ENCODE measurements at regions not wholly inside any gene's neighbourhood (a gene's known extent, or its start where the extent isn't known, plus 50 kb on each side); places are given as distances from the start of the nearest gene placed in this dataset.

DNA sequence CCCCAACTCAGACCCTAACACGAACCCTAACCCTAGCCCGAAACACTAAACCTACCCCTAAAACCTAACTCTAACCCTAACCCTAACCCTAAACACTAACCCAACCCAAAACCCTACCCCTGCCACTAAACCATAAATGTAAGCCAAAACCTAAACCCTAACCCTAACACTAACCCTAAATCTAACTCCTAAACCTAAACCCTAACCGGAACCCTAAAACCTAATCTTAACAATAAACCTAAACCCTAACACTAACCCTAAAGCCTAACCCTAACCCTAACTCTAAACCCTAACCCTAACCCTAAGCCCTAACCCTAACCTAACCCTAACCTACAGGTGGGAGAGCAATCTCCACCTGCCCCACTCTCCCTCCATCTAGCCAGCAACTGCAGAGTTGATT is 152.3 kb downstream of the OR4M2 start:
- TF ChIP-seq ZNF624 (tag by site-specific recombination; IDR thresholded peaks at IDR 0.05) (no peak), ZNF660 (tag by site-specific recombination; IDR thresholded peaks at IDR 0.05) (no peak), CTCF (tag by site-specific recombination; IDR thresholded peaks at IDR 0.05) (no peak), ZNF521 (tag by site-specific recombination; IDR thresholded peaks at IDR 0.05) (no peak), ZNF600 (tag by site-specific recombination; IDR thresholded peaks at IDR 0.05) (no peak), ZNF274 (IDR thresholded peaks at IDR 0.05; ENCODE audit: low read length) (no peak), ZNF274 (tag by site-specific recombination; IDR thresholded peaks at IDR 0.05; ENCODE audit: borderline replicate concordance) (no peak), ZNF555 (tag by site-specific recombination; conservative IDR thresholded peaks at IDR 0.05) (no peak), ZNF140 (tag by site-specific recombination; IDR thresholded peaks at IDR 0.05) (no peak)
